Left ventricle myocardium inferior (tissue), 1 donor: ENCODE measurements at regions not wholly inside any gene's neighbourhood (a gene's known extent, or its start where the extent isn't known, plus 50 kb on each side); places are given as distances from the start of the nearest gene placed in this dataset.

Experiments used
- DNase-seq: peaks from one replicate; pipeline ENCODE4 v3.0.0-alpha.2; 2020
- H3K27ac ChIP-seq: fragments of 200-600 bp; replicated peaks from 2 replicates; pipeline ENCODE4 v1.8.0; 2021
- H3K27me3 ChIP-seq: fragments of 200-600 bp; 2 replicates; pipeline ENCODE4 v1.8.0; 2021; ENCODE audit warnings: low read depth
- H3K36me3 ChIP-seq: fragments of 200-600 bp; 2 replicates; pipeline ENCODE4 v1.8.0; 2021
- H3K4me1 ChIP-seq: fragments of 200-600 bp; 2 replicates; pipeline ENCODE4 v1.8.0; 2021
- H3K4me3 ChIP-seq: fragments of 200-600 bp; 2 replicates; pipeline ENCODE4 v1.8.0; 2021; ENCODE audit warnings: mild to moderate bottlenecking, moderate library complexity
- H3K9me3 ChIP-seq: fragments of 200-600 bp; replicated peaks from 2 replicates; pipeline ENCODE4 v1.8.0; 2021
- CTCF ChIP-seq: fragments of 200-600 bp; IDR thresholded peaks from 2 replicates; pipeline ENCODE4 v1.8.0; 2021; ENCODE audit warnings: antibody characterized with exemption, mild to moderate bottlenecking, borderline replicate concordance
- intact Hi-C: fragments of 100-400 bp; cut with micrococcal nuclease; formaldehyde crosslinking; loops from one replicate; pipeline ENCODE4 v1.11.0; 2022
- donor health status: DM: no; HTN: yes; CAD: no; lungs with severe emphysema.

GRCh38 chr3:41041899-41042298 is 157.4 kb upstream of the CTNNB1 start:
- peaks cover 4% of the 10 kb centered on the region for H3K9me3 ChIP-seq
- H3K4me3 ChIP-seq = no peak overlapping the region
- H3K27ac ChIP-seq = no peak overlapping the region
- intact Hi-C loops = no loop called here
- no peak for TF ChIP-seq CTCF
- no peaks in the 10 kb centered on the region for H3K27me3 ChIP-seq
- peaks cover 11% of the 10 kb centered on the region for H3K4me1 ChIP-seq
- no peaks in the 10 kb centered on the region for H3K36me3 ChIP-seq
- no peak for DNase-seq

- Histone ChIP-seq H3K4me3 (no peak overlapping the region), H3K27ac (no peak overlapping the region), H3K27me3 (no peaks in the 10 kb centered on the region), H3K4me1 (peaks cover 11% of the 10 kb centered on the region), H3K36me3 (no peaks in the 10 kb centered on the region), H3K9me3 (peaks cover 19% of the 10 kb centered on the region)
- intact Hi-C loops = no loop called here
- no peak for TF ChIP-seq CTCF
- DNase-seq = no peak
Observed at GRCh38 chr3:41044523-41044922, 154.8 kb upstream of the CTNNB1 start.

- Histone ChIP-seq H3K27me3 (no peaks in the 10 kb centered on the region), H3K4me3 (no peak overlapping the region), H3K4me1 (peaks cover 11% of the 10 kb centered on the region), H3K36me3 (no peaks in the 10 kb centered on the region), H3K9me3 (peaks cover 19% of the 10 kb centered on the region), H3K27ac (no peak overlapping the region)
- intact Hi-C loops = no loop called here
- no peak for DNase-seq
- TF ChIP-seq CTCF = no peak
Observed at GRCh38 chr3:41045491-41045890, 153.8 kb upstream of the CTNNB1 start.

GRCh38 chr3:41050144-41050543 is 149.2 kb upstream of the CTNNB1 start:
- no peak for DNase-seq
- no peak for TF ChIP-seq CTCF
- no peaks in the 10 kb centered on the region for H3K27me3 ChIP-seq
- no peak overlapping the region for H3K4me3 ChIP-seq
- H3K9me3 ChIP-seq = peaks cover 19% of the 10 kb centered on the region
- H3K27ac ChIP-seq = no peak overlapping the region
- intact Hi-C loops = no loop called here
- H3K36me3 ChIP-seq = no peaks in the 10 kb centered on the region
- H3K4me1 ChIP-seq = no peaks in the 10 kb centered on the region

GRCh38 chr3:41053220-41053619 is 146.1 kb upstream of the CTNNB1 start:
- DNase-seq = no peak
- intact Hi-C loops = no loop called here
- Histone ChIP-seq H3K36me3 (no peaks in the 10 kb centered on the region), H3K27ac (no peak overlapping the region), H3K4me3 (no peak overlapping the region), H3K9me3 (peaks cover 4% of the 10 kb centered on the region), H3K4me1 (no peaks in the 10 kb centered on the region), H3K27me3 (no peaks in the 10 kb centered on the region)
- TF ChIP-seq CTCF = no peak

GRCh38 chr3:41060106-41060505 is 139.2 kb upstream of the CTNNB1 start:
- no peaks in the 10 kb centered on the region for H3K36me3 ChIP-seq
- intact Hi-C loops = no loop called here
- H3K4me1 ChIP-seq = no peaks in the 10 kb centered on the region
- H3K9me3 ChIP-seq = no peaks in the 10 kb centered on the region
- no peaks in the 10 kb centered on the region for H3K27me3 ChIP-seq
- DNase-seq = no peak
- H3K4me3 ChIP-seq = no peak overlapping the region
- no peak for TF ChIP-seq CTCF
- H3K27ac ChIP-seq = no peak overlapping the region
